ENCODE measurements at regions not wholly inside any gene's neighbourhood (a gene's known extent, or its start where the extent isn't known, plus 50 kb on each side); places are given as distances from the start of the nearest gene placed in this dataset.
"Not testable (repeated sequence)": the region's sequence is repeated elsewhere in the genome, so short reads cannot be mapped to it uniquely, and the experiment has no call there.

GRCh38 chr22:22161924-22162851, 82.4 kb upstream of the VPREB1 start:
- DNase-seq (ENCODE audit: low read depth): no peak
- no peak for TF ChIP-seq CTCF (conservative IDR thresholded peaks at IDR 0.05; ENCODE audit: low read depth, low read length)
- no peak overlapping the region for H3K4me3 ChIP-seq (ENCODE audit: low read depth, low read length)

- not testable (repeated sequence) for H3K4me3 ChIP-seq (ENCODE audit: low read depth, low read length); DNase-seq (ENCODE audit: low read depth)
Measured at GRCh38 chr22:22160768-22161167, 83.8 kb upstream of the VPREB1 start.

- H3K4me3 ChIP-seq (ENCODE audit: low read depth, low read length): no peak overlapping the region
- TF ChIP-seq CTCF (conservative IDR thresholded peaks at IDR 0.05; ENCODE audit: low read depth, low read length): no peak
- DNase-seq (ENCODE audit: low read depth): no peak
Measured at GRCh38 chr22:22159384-22159783, 85.2 kb upstream of the VPREB1 start.

GRCh38 chr22:22158965-22159364, 85.6 kb upstream of the VPREB1 start:
- DNase-seq (ENCODE audit: low read depth): no peak
- TF ChIP-seq CTCF (conservative IDR thresholded peaks at IDR 0.05; ENCODE audit: low read depth, low read length): no peak
- H3K4me3 ChIP-seq (ENCODE audit: low read depth, low read length): no peak overlapping the region

GRCh38 chr22:22158207-22158816, 86.3 kb upstream of the VPREB1 start:
- no peak for DNase-seq (ENCODE audit: low read depth)
- TF ChIP-seq CTCF (conservative IDR thresholded peaks at IDR 0.05; ENCODE audit: low read depth, low read length): no peak
- no peak overlapping the region for H3K4me3 ChIP-seq (ENCODE audit: low read depth, low read length)

GRCh38 chr22:22157348-22157725, 87.2 kb upstream of the VPREB1 start:
- no peak for DNase-seq (ENCODE audit: low read depth)
- no peak overlapping the region for H3K4me3 ChIP-seq (ENCODE audit: low read depth, low read length)
- no peak for TF ChIP-seq CTCF (conservative IDR thresholded peaks at IDR 0.05; ENCODE audit: low read depth, low read length)

GRCh38 chr22:22156716-22157347, 87.8 kb upstream of the VPREB1 start:
- no peak overlapping the region for H3K4me3 ChIP-seq (ENCODE audit: low read depth, low read length)
- peak; percentile 84 for TF ChIP-seq CTCF (conservative IDR thresholded peaks at IDR 0.05; ENCODE audit: low read depth, low read length)
- peak; percentile 85 for DNase-seq (ENCODE audit: low read depth)

All from choroid plexus epithelial cell (primary cell).